ENCODE measurements at regions not wholly inside any gene's neighbourhood (a gene's known extent, or its start where the extent isn't known, plus 50 kb on each side); places are given as distances from the start of the nearest gene placed in this dataset.

GRCh38 chr20:52757411-52757810, 214.7 kb upstream of the TSHZ2 start:
- TF ChIP-seq, protein P1, sequence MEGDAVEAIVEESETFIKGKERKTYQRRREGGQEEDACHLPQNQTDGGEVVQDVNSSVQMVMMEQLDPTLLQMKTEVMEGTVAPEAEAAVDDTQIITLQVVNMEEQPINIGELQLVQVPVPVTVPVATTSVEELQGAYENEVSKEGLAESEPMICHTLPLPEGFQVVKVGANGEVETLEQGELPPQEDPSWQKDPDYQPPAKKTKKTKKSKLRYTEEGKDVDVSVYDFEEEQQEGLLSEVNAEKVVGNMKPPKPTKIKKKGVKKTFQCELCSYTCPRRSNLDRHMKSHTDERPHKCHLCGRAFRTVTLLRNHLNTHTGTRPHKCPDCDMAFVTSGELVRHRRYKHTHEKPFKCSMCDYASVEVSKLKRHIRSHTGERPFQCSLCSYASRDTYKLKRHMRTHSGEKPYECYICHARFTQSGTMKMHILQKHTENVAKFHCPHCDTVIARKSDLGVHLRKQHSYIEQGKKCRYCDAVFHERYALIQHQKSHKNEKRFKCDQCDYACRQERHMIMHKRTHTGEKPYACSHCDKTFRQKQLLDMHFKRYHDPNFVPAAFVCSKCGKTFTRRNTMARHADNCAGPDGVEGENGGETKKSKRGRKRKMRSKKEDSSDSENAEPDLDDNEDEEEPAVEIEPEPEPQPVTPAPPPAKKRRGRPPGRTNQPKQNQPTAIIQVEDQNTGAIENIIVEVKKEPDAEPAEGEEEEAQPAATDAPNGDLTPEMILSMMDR (conservative IDR thresholded peaks at IDR 0.05; ENCODE audit: low read depth, low read length) = no peak
- TF ChIP-seq MAFK (IDR thresholded peaks at IDR 0.05; ENCODE audit: low read depth, low read length) = no peak
- no peak for TF ChIP-seq POLR2A (IDR thresholded peaks at IDR 0.05; ENCODE audit: low read depth, low read length)
- TF ChIP-seq FOS (IDR thresholded peaks at IDR 0.05; ENCODE audit: low read depth, low read length) = no peak
- TF ChIP-seq MXI1 (IDR thresholded peaks at IDR 0.05; ENCODE audit: borderline replicate concordance, low read depth, low read length) = no peak
- no peak for TF ChIP-seq RAD21 (IDR thresholded peaks at IDR 0.05; ENCODE audit: low read length)
- TF ChIP-seq, protein P2, sequence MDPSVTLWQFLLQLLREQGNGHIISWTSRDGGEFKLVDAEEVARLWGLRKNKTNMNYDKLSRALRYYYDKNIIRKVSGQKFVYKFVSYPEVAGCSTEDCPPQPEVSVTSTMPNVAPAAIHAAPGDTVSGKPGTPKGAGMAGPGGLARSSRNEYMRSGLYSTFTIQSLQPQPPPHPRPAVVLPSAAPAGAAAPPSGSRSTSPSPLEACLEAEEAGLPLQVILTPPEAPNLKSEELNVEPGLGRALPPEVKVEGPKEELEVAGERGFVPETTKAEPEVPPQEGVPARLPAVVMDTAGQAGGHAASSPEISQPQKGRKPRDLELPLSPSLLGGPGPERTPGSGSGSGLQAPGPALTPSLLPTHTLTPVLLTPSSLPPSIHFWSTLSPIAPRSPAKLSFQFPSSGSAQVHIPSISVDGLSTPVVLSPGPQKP (IDR thresholded peaks at IDR 0.05; ENCODE audit: borderline replicate concordance, low read depth, low read length) = no peak
- TF ChIP-seq CHD1 (IDR thresholded peaks at IDR 0.05; ENCODE audit: low read depth, low read length) = no peak
- TF ChIP-seq RCOR1 (IDR thresholded peaks at IDR 0.05; ENCODE audit: insufficient replicate concordance, low read length) = no peak

Data from IMR-90 (cell line).